HG03354 (cell line): ENCODE measurements at regions not wholly inside any gene's neighbourhood (a gene's known extent, or its start where the extent isn't known, plus 50 kb on each side); places are given as distances from the start of the nearest gene placed in this dataset.
"Not testable (repeated sequence)": the region's sequence is repeated elsewhere in the genome, so short reads cannot be mapped to it uniquely, and the experiment has no call there.

Experiments
- ATAC-seq: cut with Tn5 transposase; IDR thresholded peaks from one replicate; pipeline ENCODE4 v1.9.1; 2021; ENCODE audit warnings: mild to moderate bottlenecking; ENCODE audit not compliant: unreplicated experiment, poor library complexity, severe bottlenecking

GRCh38 chr7:79529881-79530235 is 76.4 kb upstream of the MAGI2 start:
- no peak for ATAC-seq

GRCh38 chr7:79529214-79529880 is 75.9 kb upstream of the MAGI2 start:
- no peak for ATAC-seq

GRCh38 chr7:79528421-79528820 is 75.0 kb upstream of the MAGI2 start:
- ATAC-seq, result no peak

- ATAC-seq, result no peak
These were observed 70.6 kb upstream of the MAGI2 start for GRCh38 chr7:79524048-79524447.

GRCh38 chr7:79523436-79523835 is 70.0 kb upstream of the MAGI2 start:
- no peak for ATAC-seq

GRCh38 chr7:79520543-79520942 is 67.1 kb upstream of the MAGI2 start:
- ATAC-seq, result no peak

GRCh38 chr7:79515358-79515757 is 61.9 kb upstream of the MAGI2 start:
- ATAC-seq, result no peak

GRCh38 chr7:79513261-79513660 is 59.8 kb upstream of the MAGI2 start:
- ATAC-seq, result no peak

- no peak for ATAC-seq
These were observed 58.8 kb upstream of the MAGI2 start for GRCh38 chr7:79512261-79512660.

GRCh38 chr7:79511056-79511455 is 57.6 kb upstream of the MAGI2 start:
- not testable (repeated sequence) for ATAC-seq

- ATAC-seq, result no peak
These were observed 53.7 kb upstream of the MAGI2 start for GRCh38 chr7:79507131-79507530.

- no peak for ATAC-seq
These were observed 53.0 kb upstream of the MAGI2 start for GRCh38 chr7:79506481-79506880.

- ATAC-seq, result no peak
These were observed 51.3 kb upstream of the MAGI2 start for GRCh38 chr7:79504607-79505389.
